GM13976 (cell line): ENCODE measurements at regions not wholly inside any gene's neighbourhood (a gene's known extent, or its start where the extent isn't known, plus 50 kb on each side); places are given as distances from the start of the nearest gene placed in this dataset.

Source experiments
- DNase-seq: peaks from one replicate; pipeline ENCODE4 v3.0.0; 2012; ENCODE audit warnings: low spot score
- CTCF ChIP-seq: IDR thresholded peaks from 2 replicates; pipeline ENCODE4 v1.5.1; 2012; ENCODE audit warnings: borderline replicate concordance, mild to moderate bottlenecking; ENCODE audit not compliant: insufficient read depth; ENCODE audit errors: extremely low read depth, missing control alignments, control extremely low read depth
- in situ Hi-C: fragments of 300-500 bp; cut with MboI; formaldehyde crosslinking; loops from one replicate; pipeline ENCODE4 v1.12.0; 2022; ENCODE audit warnings: low sequenced_read_pairs, mixed read lengths, inconsistent platforms; ENCODE audit not compliant: unreplicated experiment

GRCh38 chr9:103919605-103920209, 174.4 kb upstream of the SMC2 start:
- no peak for DNase-seq
- in situ Hi-C loops, result no loop called here
- no peak for TF ChIP-seq CTCF

GRCh38 chr9:103928442-103928841, 165.7 kb upstream of the SMC2 start:
- no peak for DNase-seq
- in situ Hi-C loops, result no loop called here
- TF ChIP-seq CTCF, result no peak

- TF ChIP-seq CTCF, result no peak
- no peak for DNase-seq
- in situ Hi-C loops, result no loop called here
Observed at GRCh38 chr9:103941104-103941503, 153.0 kb upstream of the SMC2 start.

GRCh38 chr9:103942200-103942599, 151.9 kb upstream of the SMC2 start:
- DNase-seq, result no peak
- in situ Hi-C loops, result no loop called here
- no peak for TF ChIP-seq CTCF

- TF ChIP-seq CTCF, result no peak
- no peak for DNase-seq
- in situ Hi-C loops, result no loop called here
Observed at GRCh38 chr9:103942651-103943050, 151.5 kb upstream of the SMC2 start.

- in situ Hi-C loops, result no loop called here
- no peak for TF ChIP-seq CTCF
- DNase-seq, result no peak
Observed at GRCh38 chr9:103949096-103949495, 145.0 kb upstream of the SMC2 start.
